Stimulated activated memory B cell treated with anti-CD40 and anti-IgM and Interleukin-4, amounts not matched to agents 10 μg/mL and 1 μg/mL and 100 μg/mL, for 72 hours (primary cell): ENCODE measurements at regions not wholly inside any gene's neighbourhood (a gene's known extent, or its start where the extent isn't known, plus 50 kb on each side); places are given as distances from the start of the nearest gene placed in this dataset.

Experiments
- ATAC-seq: fragments of 150-1000 bp; cut with Tn5 transposase; 2 replicates; pipeline ENCODE4 v1.10.0; 2021
- H3K27ac Mint-ChIP-seq: one replicate; pipeline ENCODE4 v1.8.0; 2022; ENCODE audit warnings: mild to moderate bottlenecking, mixed read lengths
- H3K27me3 Mint-ChIP-seq: one replicate; pipeline ENCODE4 v1.8.0; 2022; ENCODE audit warnings: mixed read lengths
- H3K36me3 Mint-ChIP-seq: one replicate; pipeline ENCODE4 v1.8.0; 2022; ENCODE audit warnings: mixed read lengths
- H3K4me1 Mint-ChIP-seq: one replicate; pipeline ENCODE4 v1.8.0; 2022; ENCODE audit warnings: mixed read lengths
- H3K4me3 Mint-ChIP-seq: one replicate; pipeline ENCODE4 v1.8.0; 2022; ENCODE audit warnings: mild to moderate bottlenecking, moderate library complexity, mixed read lengths
- H3K9me3 Mint-ChIP-seq: one replicate; pipeline ENCODE4 v1.8.0; 2022; ENCODE audit warnings: mixed read lengths

DNA sequence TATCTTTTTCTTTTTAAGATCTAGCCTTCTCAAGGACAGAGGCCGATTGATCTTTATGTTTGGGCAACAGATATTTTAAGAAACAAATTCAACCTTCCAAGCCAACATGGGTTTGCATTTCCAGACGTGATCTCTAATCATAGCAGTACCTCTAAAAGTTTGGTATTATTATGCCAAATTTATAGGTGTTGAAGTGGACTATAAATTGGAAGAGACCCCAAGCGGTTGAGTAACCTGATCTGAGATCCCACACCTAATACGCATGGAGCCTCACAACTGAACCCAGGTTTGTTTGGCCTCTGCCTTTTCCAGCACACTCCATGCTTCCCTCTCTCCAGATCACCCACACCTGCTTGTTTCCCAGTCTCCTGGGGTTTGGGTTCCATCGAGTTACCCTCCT lies 116.5 kb downstream of the DDX1 start:
- no peak for ATAC-seq
- Mint-ChIP-seq H3K27ac (no peak overlapping the region), H3K27me3 (peaks cover 29% of the 10 kb centered on the region), H3K9me3 (no peaks in the 10 kb centered on the region), H3K4me1 (no peaks in the 10 kb centered on the region), H3K36me3 (no peaks in the 10 kb centered on the region), H3K4me3 (no peak overlapping the region)

DNA sequence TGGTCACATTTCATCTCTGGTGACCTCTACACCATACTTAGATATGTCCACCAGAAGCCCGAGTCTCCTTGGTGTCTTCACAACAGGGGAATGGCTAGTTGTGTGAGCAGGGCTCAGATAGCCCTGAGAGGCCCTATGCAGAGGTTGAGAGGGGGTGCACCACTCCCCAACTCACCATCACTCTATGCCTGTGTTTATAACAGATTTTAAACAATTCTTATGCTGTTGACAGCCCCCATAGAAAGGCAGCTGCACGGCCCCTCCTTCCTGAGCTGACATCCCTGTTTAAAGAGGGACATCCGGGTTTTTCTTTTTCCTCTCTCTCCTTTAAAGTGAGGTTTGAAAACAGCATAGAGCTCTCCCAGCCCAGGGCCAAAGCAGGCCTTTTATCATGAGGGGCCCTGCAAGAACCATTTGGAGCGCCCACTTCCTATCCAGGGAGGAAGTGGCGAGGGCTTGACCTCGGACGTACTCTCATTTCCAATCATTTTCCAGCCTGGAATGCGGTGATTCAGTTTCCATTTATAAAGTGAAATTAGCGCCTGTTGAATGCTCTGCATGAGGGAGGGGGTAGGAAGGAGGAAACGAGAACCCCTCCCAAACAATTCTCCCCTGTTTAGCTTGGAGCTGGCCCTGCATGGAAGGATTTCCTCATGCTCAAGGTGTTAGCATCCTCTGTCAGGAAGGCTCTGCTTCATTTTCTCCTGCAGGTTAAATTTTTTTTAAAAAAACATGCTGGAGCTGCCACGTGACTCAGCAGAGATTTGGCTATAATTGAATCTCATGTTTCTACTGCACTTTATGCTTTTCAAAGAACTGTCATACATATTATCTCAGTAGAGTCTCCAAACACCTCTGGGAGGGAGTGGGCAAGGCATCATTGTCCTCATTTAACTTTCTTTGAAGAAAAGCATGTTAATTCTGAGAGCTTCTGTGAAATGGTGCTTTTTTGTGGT lies 117.5 kb downstream of the DDX1 start:
- Mint-ChIP-seq H3K27me3 (peaks cover 29% of the 10 kb centered on the region), H3K9me3 (no peaks in the 10 kb centered on the region), H3K27ac (no peak overlapping the region), H3K4me3 (no peak overlapping the region), H3K4me1 (no peaks in the 10 kb centered on the region), H3K36me3 (no peaks in the 10 kb centered on the region)
- no peak for ATAC-seq

DNA sequence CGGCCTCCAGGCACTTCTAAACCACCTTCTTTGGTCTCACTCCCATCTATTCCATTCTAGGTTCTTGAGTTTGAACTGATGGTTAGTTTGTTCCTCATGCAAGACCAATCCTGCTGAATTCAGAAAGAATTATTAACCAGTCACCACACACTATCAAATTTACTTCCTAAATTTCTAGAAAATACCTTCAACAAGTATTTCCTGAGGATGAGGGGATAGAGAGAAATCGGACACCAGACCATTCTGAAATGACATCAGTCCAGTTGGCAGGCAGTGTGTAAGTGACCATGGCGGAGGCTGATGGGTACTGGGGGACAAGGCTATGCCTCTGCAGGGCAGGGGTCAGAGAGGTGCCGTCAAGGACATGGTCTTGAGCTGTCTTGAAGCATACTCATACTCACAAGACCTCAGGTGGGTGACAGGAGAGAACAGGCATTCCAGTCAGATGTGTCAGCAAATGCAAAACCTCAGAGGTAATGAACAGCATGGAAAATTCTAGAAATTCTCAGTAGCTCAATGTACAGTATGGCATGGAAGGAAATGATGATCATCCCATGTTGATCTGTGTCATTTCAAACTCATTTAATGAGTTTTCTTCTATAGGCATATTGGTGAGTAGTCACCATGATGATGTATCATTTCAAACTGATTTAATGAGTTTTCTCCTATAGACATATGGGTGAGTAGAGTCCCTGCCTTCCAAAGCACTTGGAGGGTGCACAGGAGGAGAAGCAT lies 119.6 kb downstream of the DDX1 start:
- no peak overlapping the region for H3K27ac Mint-ChIP-seq
- no peaks in the 10 kb centered on the region for H3K36me3 Mint-ChIP-seq
- no peak overlapping the region for H3K4me3 Mint-ChIP-seq
- H3K27me3 Mint-ChIP-seq, result peaks cover 29% of the 10 kb centered on the region
- H3K4me1 Mint-ChIP-seq, result no peaks in the 10 kb centered on the region
- H3K9me3 Mint-ChIP-seq, result no peaks in the 10 kb centered on the region
- ATAC-seq, result no peak

DNA sequence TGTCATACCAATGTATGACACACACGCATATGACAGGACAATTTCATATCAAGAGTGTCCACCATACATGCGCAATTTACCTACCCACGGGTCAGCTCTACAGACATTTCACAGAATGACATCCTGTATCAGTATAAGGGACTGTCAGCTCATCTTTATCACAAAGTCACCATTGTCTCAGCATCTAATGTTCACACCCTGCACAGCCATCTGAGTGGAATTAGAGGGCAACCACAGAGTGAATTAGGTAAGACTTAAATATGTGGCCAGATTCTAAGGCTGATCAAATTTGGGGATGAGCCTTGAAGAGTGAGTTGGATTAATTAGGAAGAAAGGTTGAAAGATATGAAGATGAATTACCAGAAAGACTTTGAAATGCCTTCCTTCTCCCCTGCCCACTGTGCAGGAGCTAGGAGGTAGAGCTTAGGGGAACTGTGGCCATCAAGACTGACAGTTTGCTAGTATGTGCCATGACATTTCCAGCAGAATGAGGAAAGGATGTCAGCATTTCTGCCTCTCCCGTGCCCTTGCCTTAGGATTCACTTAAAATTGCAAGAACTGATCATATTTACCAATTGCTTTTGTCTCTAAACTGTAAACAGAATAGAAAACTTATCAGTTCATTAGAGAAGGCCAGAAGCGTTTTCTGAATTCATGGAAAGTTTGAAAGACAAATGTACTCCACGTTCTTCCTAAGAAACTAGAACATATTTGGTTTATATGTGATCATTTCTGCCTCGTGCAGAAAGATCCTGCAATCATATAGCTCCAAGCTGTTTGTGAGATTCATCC lies 121.1 kb downstream of the DDX1 start:
- Mint-ChIP-seq H3K27me3 (peaks cover 29% of the 10 kb centered on the region), H3K4me3 (no peak overlapping the region), H3K36me3 (no peaks in the 10 kb centered on the region), H3K27ac (no peak overlapping the region), H3K4me1 (no peaks in the 10 kb centered on the region), H3K9me3 (no peaks in the 10 kb centered on the region)
- ATAC-seq, result no peak

DNA sequence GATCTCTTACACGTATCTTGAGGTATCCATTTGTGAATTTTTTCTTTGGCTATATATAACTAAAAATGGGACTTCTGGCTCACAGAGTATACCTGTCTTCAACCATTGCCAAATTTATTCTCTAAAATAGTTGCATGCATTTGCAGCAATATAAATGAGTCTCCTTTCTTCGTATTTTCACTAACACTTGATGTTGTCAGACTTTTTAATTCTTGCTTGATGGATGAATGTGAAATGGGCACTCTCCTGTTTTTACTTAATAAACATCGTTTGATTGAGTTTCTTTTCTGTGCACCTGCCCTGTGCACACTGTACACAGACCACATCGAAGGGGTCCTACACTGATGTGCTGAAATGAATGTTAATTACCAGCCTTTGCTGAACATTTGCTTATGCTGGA lies 121.8 kb downstream of the DDX1 start:
- H3K4me1 Mint-ChIP-seq, result no peaks in the 10 kb centered on the region
- peaks cover 26% of the 10 kb centered on the region for H3K27me3 Mint-ChIP-seq
- no peak overlapping the region for H3K27ac Mint-ChIP-seq
- no peaks in the 10 kb centered on the region for H3K36me3 Mint-ChIP-seq
- no peak overlapping the region for H3K4me3 Mint-ChIP-seq
- ATAC-seq, result no peak
- H3K9me3 Mint-ChIP-seq, result no peaks in the 10 kb centered on the region

DNA sequence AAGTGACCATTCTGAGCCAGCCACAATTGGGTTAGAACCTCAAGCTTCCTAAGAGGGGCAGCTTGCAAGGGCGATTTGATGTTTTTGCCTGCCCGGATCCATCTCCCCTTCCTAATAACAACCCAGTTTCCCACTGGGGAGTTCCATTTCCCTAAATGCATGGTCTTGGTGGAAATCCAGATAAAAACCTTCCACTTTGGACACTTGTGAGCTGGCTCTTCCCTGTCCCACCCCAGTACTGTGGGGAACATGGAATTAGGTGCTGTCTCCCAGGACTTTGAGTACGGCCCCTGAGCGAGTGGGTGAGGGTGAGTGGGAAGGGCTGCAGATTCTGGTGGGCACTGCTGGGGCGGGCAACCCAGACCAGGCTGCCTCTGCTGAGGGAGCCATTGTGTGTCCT lies 122.3 kb downstream of the DDX1 start:
- Mint-ChIP-seq H3K9me3 (no peaks in the 10 kb centered on the region), H3K27me3 (peaks cover 21% of the 10 kb centered on the region), H3K27ac (no peak overlapping the region), H3K36me3 (no peaks in the 10 kb centered on the region), H3K4me1 (no peaks in the 10 kb centered on the region), H3K4me3 (no peak overlapping the region)
- ATAC-seq, result no peak

DNA sequence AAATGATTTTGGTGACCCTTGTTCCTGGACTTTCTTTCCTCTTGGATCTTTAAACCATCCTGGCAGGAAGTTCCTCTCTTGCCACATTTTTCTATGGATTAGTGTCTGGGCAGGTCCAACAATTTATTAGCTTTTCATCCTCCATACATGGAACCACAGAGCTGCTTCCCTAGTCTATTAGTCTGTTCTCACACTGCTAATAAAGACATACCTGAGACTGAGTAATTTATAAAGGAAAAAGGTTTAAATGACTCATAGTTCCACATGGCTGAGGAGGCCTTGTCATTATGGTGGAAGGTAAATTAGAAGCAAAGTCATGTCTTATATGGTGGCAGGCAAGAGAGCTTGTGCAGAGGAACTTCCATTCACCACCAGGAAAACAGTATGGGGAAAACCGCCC lies 122.9 kb downstream of the DDX1 start:
- H3K27me3 Mint-ChIP-seq, result peaks cover 15% of the 10 kb centered on the region
- no peak overlapping the region for H3K27ac Mint-ChIP-seq
- no peak overlapping the region for H3K4me3 Mint-ChIP-seq
- no peak for ATAC-seq
- H3K36me3 Mint-ChIP-seq, result no peaks in the 10 kb centered on the region
- H3K9me3 Mint-ChIP-seq, result no peaks in the 10 kb centered on the region
- no peaks in the 10 kb centered on the region for H3K4me1 Mint-ChIP-seq

DNA sequence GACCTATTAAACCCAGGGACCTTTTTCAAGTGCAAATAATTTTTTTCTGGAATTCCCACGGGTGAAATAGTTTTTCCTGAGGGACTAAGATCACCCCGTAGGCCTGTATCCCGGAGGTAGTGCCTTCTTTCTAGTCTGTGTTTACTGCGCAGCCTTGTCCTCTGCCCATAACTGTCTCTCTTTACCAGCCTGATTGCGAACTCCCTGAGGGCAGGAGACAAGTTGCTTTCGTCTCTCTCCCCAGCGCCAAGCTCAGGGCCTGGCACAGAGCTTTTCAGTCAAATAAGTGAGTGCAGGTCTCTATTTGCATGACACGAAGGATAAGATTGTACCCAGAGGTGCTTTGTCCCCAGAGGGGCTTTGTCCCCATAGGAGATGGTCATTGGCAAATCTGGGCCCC lies 123.9 kb downstream of the DDX1 start:
- Mint-ChIP-seq H3K27ac (no peak overlapping the region), H3K36me3 (no peaks in the 10 kb centered on the region), H3K9me3 (no peaks in the 10 kb centered on the region), H3K4me1 (no peaks in the 10 kb centered on the region), H3K4me3 (no peak overlapping the region), H3K27me3 (peaks cover 9% of the 10 kb centered on the region)
- ATAC-seq, result no peak

DNA sequence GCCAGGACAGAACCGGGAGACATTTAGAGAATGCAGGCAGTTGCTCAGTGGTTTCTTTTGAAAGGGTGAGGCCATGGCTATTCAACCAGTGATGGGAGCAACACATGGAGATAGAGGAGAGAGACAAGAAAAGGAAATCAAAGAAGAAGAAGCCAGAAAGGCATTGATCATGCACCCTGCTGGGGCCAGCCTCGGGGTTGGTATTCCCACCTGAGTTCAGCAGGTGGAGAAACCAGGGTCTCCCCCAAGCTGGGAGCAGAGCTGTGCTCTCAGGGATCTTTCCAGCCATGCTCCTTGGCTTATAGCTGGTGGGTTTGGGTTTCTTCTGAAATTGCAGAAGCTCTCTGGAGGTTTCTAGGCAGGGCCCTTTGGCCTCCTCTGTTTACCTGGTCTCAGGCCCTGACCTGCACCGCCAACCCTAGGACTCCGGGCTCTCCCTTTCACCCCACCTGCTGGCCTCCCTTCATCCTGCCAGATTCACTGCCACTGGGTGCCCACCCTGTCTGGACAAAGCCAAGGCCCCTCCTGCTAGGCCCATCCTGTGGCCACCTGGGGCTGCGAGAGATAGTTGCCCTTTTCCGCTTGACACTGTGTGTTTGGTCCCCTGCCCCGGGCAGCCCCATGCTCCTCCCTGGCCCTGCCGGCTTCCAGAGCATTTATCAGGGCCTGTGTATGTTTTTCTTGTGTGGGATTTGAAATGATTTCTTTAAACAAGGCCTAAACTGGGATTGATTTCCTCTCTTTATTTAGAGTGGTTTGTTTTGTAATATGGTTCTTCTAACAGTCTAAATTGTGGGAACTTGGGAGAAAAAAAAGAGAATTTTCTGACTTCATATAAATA lies 126.7 kb downstream of the DDX1 start:
- Mint-ChIP-seq H3K36me3 (no peaks in the 10 kb centered on the region), H3K27ac (no peak overlapping the region), H3K4me1 (no peaks in the 10 kb centered on the region), H3K9me3 (no peaks in the 10 kb centered on the region), H3K27me3 (no peaks in the 10 kb centered on the region), H3K4me3 (no peak overlapping the region)
- ATAC-seq, result no peak

DNA sequence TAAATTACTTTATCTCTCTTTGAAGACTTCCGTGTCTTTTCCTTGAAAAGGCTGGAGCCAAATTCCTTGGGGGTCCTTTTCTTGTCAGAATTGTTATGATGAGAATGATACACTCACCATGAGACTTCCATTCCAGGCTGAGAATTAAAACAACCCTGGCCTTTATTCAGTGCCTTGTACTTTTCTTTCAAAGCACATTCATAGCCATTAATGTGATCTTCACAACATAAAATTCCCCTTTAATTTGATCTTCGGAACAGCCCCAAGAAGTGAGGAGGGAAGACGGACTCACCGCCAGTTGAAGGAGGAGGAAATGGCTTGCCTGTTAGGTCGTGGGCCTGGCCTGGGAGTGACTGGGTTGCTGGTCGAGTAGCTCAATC lies 127.3 kb downstream of the DDX1 start:
- no peak for ATAC-seq
- Mint-ChIP-seq H3K4me1 (no peaks in the 10 kb centered on the region), H3K9me3 (no peaks in the 10 kb centered on the region), H3K27me3 (peaks cover 5% of the 10 kb centered on the region), H3K4me3 (no peak overlapping the region), H3K27ac (no peak overlapping the region), H3K36me3 (no peaks in the 10 kb centered on the region)

DNA sequence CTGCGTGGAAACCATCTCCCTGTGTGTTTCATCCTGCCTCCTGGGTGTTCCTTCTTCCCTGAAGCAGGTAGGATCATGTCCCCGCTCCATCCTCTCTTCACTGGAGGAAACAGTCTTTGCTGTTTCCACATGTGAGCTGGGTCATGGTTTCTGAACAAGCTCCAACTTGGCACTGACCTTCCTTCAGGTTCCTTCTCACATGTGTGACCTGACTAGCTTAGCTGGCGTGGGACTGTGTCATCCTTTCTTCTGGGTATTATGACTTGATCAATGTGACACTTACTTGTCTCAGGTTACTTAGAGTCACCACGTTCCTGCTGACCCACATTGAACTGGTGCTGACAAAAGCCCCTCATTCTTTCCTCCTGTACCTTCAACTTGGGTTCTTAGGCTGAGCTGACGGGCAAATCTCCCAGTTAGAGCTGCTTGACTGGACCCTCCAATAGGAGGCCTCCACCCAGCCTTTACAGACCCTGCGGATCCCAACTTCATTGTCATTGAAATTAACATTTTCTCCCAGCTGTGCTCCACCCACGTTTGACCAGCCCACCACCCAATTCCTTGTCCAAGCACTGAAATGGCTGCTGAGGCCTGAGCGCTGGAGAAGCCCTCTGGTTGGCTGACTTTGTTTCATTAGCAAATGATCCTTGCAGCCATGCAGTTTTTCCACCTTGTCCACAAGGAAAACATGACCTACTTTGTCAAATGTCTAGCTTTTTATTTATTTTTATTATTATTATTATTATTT lies 128.1 kb downstream of the DDX1 start:
- no peak for ATAC-seq
- Mint-ChIP-seq H3K4me1 (no peaks in the 10 kb centered on the region), H3K27ac (no peak overlapping the region), H3K9me3 (no peaks in the 10 kb centered on the region), H3K4me3 (no peak overlapping the region), H3K27me3 (peaks cover 13% of the 10 kb centered on the region), H3K36me3 (no peaks in the 10 kb centered on the region)

DNA sequence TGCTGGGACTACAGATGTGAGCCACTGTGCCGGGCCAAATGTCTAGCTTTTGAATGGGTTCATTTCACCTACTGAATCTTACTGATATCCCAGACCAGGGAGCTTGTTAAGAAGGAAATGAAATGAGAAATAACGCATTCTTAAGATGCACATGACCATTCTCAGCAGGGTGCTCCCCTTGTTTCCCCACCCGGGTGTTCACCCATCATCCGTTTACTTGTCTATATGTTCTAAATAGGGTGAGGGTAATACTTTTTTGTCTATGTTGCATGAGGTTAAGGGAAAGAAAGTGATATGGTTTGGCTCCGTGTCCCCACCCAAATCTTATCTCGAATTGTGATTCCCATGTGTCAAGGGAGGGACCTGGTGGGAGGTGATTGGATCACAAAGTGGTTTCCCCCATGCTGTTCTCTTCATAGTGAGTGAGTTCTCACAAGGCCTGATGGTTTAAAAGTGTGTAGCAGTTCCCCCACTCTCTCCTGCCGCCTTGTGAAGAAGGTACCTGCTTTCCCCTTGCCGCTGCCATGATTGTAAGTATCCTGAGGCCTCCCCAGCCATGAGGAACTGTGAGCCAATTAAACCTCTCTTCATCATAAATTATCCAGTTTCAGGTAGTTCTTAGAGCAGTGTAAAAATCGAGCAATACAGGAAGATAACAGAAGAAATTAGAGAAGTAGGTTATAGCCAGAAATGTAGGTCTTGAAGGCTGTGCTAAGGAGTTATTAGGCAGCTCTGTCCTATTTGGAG lies 129.1 kb downstream of the DDX1 start:
- H3K4me3 Mint-ChIP-seq, result no peak overlapping the region
- H3K36me3 Mint-ChIP-seq, result no peaks in the 10 kb centered on the region
- ATAC-seq, result no peak
- no peaks in the 10 kb centered on the region for H3K9me3 Mint-ChIP-seq
- H3K4me1 Mint-ChIP-seq, result no peaks in the 10 kb centered on the region
- H3K27me3 Mint-ChIP-seq, result peaks cover 23% of the 10 kb centered on the region
- H3K27ac Mint-ChIP-seq, result no peak overlapping the region

DNA sequence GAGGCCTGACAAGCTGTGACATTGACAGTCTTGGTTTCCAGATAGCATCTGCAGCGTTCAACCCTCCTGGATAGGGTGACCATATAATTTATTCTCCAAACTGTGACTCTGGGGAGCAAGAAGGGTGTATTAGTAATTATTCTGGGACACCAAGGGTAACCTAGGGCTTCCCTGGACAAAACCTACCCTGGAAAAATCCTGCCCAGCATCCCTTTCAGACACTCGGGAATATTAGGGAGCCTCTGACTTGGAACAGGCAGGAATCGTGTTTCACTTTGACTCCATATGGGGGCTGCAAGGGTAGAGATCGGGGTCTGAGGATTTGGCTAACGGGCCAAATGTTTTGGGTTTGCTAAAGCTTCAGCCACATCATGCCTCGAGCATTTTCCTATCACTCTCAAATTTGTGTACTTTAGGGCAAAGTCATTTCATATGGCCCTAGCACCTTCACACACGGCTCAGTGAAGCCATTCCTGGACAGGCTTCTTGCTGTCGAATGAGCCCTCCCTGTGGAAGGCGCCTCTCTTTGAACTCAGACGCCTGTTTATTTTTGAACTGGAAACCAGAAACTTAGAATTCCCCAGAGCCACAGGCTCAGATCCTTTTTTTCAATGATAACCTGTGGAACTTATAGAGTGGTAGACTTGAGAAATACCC lies 129.9 kb downstream of the DDX1 start:
- Mint-ChIP-seq H3K27me3 (peaks cover 31% of the 10 kb centered on the region), H3K36me3 (no peaks in the 10 kb centered on the region), H3K4me3 (no peak overlapping the region), H3K4me1 (no peaks in the 10 kb centered on the region), H3K27ac (no peak overlapping the region), H3K9me3 (no peaks in the 10 kb centered on the region)
- ATAC-seq, result no peak
